Activated CD8-positive, alpha-beta memory T cell treated with anti-CD3 and anti-CD28 coated beads for 48 hours (primary cell): ENCODE measurements at regions not wholly inside any gene's neighbourhood (a gene's known extent, or its start where the extent isn't known, plus 50 kb on each side); places are given as distances from the start of the nearest gene placed in this dataset.

ENCODE experiments used
- DNase-seq, 3 experiments: peaks; one replicate each; pipeline ENCODE4 v3.0.0-alpha.2; 2020; ENCODE audit warnings: low read depth in 2 of 3, low spot score in 2 of 3

GRCh38 chr3:28727307-28727706, 378.7 kb upstream of the AZI2 start:
- DNase-seq: no peak

GRCh38 chr3:28738425-28738824, 389.8 kb upstream of the AZI2 start:
- DNase-seq: no peak

- no peak for DNase-seq
These were observed 391.0 kb upstream of the AZI2 start for GRCh38 chr3:28739647-28740046.

GRCh38 chr3:28743271-28743670, 394.6 kb upstream of the AZI2 start:
- DNase-seq: no peak

- DNase-seq: no peak
These were observed 395.2 kb upstream of the AZI2 start for GRCh38 chr3:28743831-28744230.

GRCh38 chr3:28745436-28745835, 396.8 kb upstream of the AZI2 start:
- no peak for DNase-seq

GRCh38 chr3:28745916-28746617, 397.4 kb upstream of the AZI2 start:
- DNase-seq: no peak

GRCh38 chr3:28746990-28747389, 398.4 kb upstream of the AZI2 start:
- no peak for DNase-seq

- DNase-seq: no peak
These were observed 403.2 kb upstream of the AZI2 start for GRCh38 chr3:28751864-28752263.

GRCh38 chr3:28752290-28752689, 403.7 kb upstream of the AZI2 start:
- DNase-seq: no peak

GRCh38 chr3:28756056-28756455, 407.4 kb upstream of the AZI2 start:
- no peak for DNase-seq

GRCh38 chr3:28758115-28758514, 409.5 kb upstream of the AZI2 start:
- no peak for DNase-seq

GRCh38 chr3:28761375-28761774, 412.8 kb upstream of the AZI2 start:
- no peak for DNase-seq

GRCh38 chr3:28765194-28765593, 416.6 kb upstream of the AZI2 start:
- no peak for DNase-seq

- no peak for DNase-seq
These were observed 419.8 kb upstream of the AZI2 start for GRCh38 chr3:28768439-28768838.

- DNase-seq: no peak
These were observed 429.3 kb upstream of the AZI2 start for GRCh38 chr3:28777806-28778475.

- DNase-seq: no peak
These were observed 431.9 kb upstream of the AZI2 start for GRCh38 chr3:28780480-28780879.

- DNase-seq: no peak
These were observed 432.4 kb upstream of the AZI2 start for GRCh38 chr3:28781053-28781452.

GRCh38 chr3:28786446-28786845, 437.8 kb upstream of the AZI2 start:
- DNase-seq: no peak

GRCh38 chr3:28788571-28788970, 439.9 kb upstream of the AZI2 start:
- DNase-seq: no peak

- DNase-seq: no peak
These were observed 443.2 kb upstream of the AZI2 start for GRCh38 chr3:28791713-28792255.

GRCh38 chr3:28792604-28793003, 444.0 kb upstream of the AZI2 start:
- no peak for DNase-seq

GRCh38 chr3:28799084-28799483, 450.5 kb upstream of the AZI2 start:
- DNase-seq: no peak
